AG04450 (cell line): ENCODE measurements at regions not wholly inside any gene's neighbourhood (a gene's known extent, or its start where the extent isn't known, plus 50 kb on each side); places are given as distances from the start of the nearest gene placed in this dataset.

ENCODE experiments used
- CTCF ChIA-PET: fragments of 300-600, 350-600 bp; formaldehyde crosslinking; extraction: SDS; loops from one replicate; lab custom pipeline; 2022; ENCODE audit warnings: antibody characterized with exemption, inconsistent platforms; lab: Charles Lee
- POLR2A ChIA-PET: fragments of 350-600 bp; formaldehyde crosslinking; extraction: SDS; loops from one replicate; lab custom pipeline; 2021; ENCODE audit warnings: antibody characterized with exemption, inconsistent platforms; lab: Yijun Ruan, JAX
- DNase-seq: peaks from one replicate; pipeline ENCODE4 v3.0.0-alpha.2; 2011; ENCODE audit warnings: low read depth, low spot score
- H3K27ac ChIP-seq: one replicate; pipeline ENCODE4 v1.5.1; 2012; ENCODE audit warnings: low read depth, low read length, control low read depth
- H3K27me3 ChIP-seq: one replicate; pipeline ENCODE4 v1.6.0; 2012; ENCODE audit warnings: low read length; ENCODE audit not compliant: control insufficient read depth, insufficient read depth
- H3K4me3 ChIP-seq: 2 replicates; pipeline ENCODE4 v1.5.1; 2011; ENCODE audit warnings: mild to moderate bottlenecking, low read depth, low read length, control low read depth
- H3K9me3 ChIP-seq: 2 replicates; pipeline ENCODE4 v1.5.1; 2012; ENCODE audit warnings: low read length; ENCODE audit not compliant: control insufficient read depth, insufficient read depth
- TF ChIP-seq, protein P1 (sequence below): IDR thresholded peaks from 2 replicates; pipeline ENCODE4 v1.5.1; 2011; ENCODE audit warnings: low read depth, low read length, control low read depth, inconsistent platforms

- ChIA-PET POLR2A (no interaction called here), CTCF (no interaction called here)
- no peak overlapping the region for H3K4me3 ChIP-seq
- H3K27ac ChIP-seq, result peak overlapping the region; percentile 53
- H3K9me3 ChIP-seq, result no peaks in the 10 kb centered on the region
- TF ChIP-seq, protein P1, sequence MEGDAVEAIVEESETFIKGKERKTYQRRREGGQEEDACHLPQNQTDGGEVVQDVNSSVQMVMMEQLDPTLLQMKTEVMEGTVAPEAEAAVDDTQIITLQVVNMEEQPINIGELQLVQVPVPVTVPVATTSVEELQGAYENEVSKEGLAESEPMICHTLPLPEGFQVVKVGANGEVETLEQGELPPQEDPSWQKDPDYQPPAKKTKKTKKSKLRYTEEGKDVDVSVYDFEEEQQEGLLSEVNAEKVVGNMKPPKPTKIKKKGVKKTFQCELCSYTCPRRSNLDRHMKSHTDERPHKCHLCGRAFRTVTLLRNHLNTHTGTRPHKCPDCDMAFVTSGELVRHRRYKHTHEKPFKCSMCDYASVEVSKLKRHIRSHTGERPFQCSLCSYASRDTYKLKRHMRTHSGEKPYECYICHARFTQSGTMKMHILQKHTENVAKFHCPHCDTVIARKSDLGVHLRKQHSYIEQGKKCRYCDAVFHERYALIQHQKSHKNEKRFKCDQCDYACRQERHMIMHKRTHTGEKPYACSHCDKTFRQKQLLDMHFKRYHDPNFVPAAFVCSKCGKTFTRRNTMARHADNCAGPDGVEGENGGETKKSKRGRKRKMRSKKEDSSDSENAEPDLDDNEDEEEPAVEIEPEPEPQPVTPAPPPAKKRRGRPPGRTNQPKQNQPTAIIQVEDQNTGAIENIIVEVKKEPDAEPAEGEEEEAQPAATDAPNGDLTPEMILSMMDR, result no peak
- peaks cover 3% of the 10 kb centered on the region for H3K27me3 ChIP-seq
- peak; percentile 38 for DNase-seq
Observed at GRCh38 chr10:62560201-62560819, 186.1 kb downstream of the ZNF365 start.

- ChIA-PET CTCF (no interaction called here), POLR2A (no interaction called here)
- H3K27me3 ChIP-seq, result peaks cover 3% of the 10 kb centered on the region
- no peak overlapping the region for H3K4me3 ChIP-seq
- H3K27ac ChIP-seq, result no peak overlapping the region
- H3K9me3 ChIP-seq, result no peaks in the 10 kb centered on the region
- no peak for DNase-seq
- TF ChIP-seq, protein P1, result no peak
Observed at GRCh38 chr10:62561151-62561550, 187.0 kb downstream of the ZNF365 start.

DNA sequence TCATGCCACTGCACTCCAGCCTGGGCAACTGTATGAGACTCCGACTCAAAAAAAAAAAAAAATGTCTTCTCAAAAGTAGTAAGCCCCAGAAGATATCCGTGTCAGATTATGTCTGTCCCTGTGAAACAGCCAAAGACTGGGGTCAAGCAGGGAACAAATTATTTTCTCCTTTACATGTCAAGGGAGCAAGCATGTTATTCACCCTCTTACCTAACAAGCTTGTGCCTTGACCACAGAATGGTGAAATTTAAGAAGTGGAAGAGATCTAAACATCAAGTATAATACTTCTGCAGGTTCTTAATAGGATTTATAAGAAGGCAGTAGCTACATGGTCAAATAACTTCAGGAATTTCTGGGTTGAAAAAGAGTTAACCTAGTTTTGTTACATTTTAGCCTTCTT, 187.9 kb downstream of the ZNF365 start:
- TF ChIP-seq, protein P1, result no peak
- H3K27me3 ChIP-seq, result peaks cover 3% of the 10 kb centered on the region
- ChIA-PET POLR2A (no interaction called here), CTCF (interaction anchor here (0.7 to 3.2 kb wide), 3 partner anchors 31 to 596 kb away, joined by 3 to 9 read pairs (median 3); no protein-coding TSS in a partner anchor)
- no peak overlapping the region for H3K27ac ChIP-seq
- DNase-seq, result no peak
- H3K4me3 ChIP-seq, result no peak overlapping the region
- H3K9me3 ChIP-seq, result no peaks in the 10 kb centered on the region

DNA sequence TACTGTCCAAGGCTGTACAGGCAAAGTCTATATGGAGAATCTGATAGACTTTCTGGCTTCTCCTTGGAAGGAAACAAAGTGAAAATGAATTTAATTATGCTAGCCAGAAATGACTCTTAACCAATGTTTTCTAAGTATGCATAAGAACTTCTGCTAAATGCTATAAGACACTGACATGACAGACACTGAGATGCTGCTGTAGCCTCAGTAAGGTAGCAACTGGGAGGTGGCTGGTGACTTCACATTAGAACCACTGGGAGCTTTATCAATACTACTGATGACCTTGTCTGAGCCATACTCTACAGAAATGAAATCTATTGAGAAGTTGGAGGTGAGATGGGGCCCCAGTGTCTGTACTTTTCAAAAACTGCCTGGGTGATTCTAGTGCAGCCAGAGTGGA, 188.6 kb downstream of the ZNF365 start:
- ChIA-PET CTCF (interaction anchor here (1.0 to 3.2 kb wide), 3 partner anchors 18 to 595 kb away, joined by 3 to 9 read pairs (median 5); no protein-coding TSS in a partner anchor), POLR2A (interaction anchor here (1.6 kb wide), 1 partner anchor 15 kb away, joined by 7 read pairs; no protein-coding TSS in a partner anchor)
- Histone ChIP-seq H3K27me3 (peaks cover 3% of the 10 kb centered on the region), H3K9me3 (no peaks in the 10 kb centered on the region), H3K27ac (no peak overlapping the region), H3K4me3 (no peak overlapping the region)
- DNase-seq, result no peak
- TF ChIP-seq, protein P1, result no peak

- DNase-seq, result no peak
- ChIA-PET CTCF (no interaction called here), POLR2A (no interaction called here)
- TF ChIP-seq, protein P1, result no peak
- Histone ChIP-seq H3K27me3 (no peaks in the 10 kb centered on the region), H3K4me3 (no peak overlapping the region), H3K9me3 (no peaks in the 10 kb centered on the region), H3K27ac (no peak overlapping the region)
Observed at GRCh38 chr10:62573929-62574328, 199.8 kb downstream of the ZNF365 start.
